Endothelial cell of umbilical vein (primary cell): ENCODE measurements at regions not wholly inside any gene's neighbourhood (a gene's known extent, or its start where the extent isn't known, plus 50 kb on each side); places are given as distances from the start of the nearest gene placed in this dataset.

ENCODE experiments used
- BruUV-seq: library from RNA; stranded (reverse); fragments of 400-500 nt; replicated peaks from 2 replicates; lab custom pipeline; 2021; lab: Mats Ljungman, UMichigan
- CTCF ChIA-PET: fragments of 300-600, 350-600 bp; sonication (Branson Sonifier 250); formaldehyde crosslinking; loops from one replicate; lab custom pipeline; 2021; ENCODE audit warnings: antibody characterized with exemption, inconsistent platforms; lab: Charles Lee
- POLR2A ChIA-PET: fragments of 300-600, 350-600 bp; sonication (Branson Sonifier 250); formaldehyde crosslinking; loops from one replicate; lab custom pipeline; 2021; ENCODE audit warnings: antibody characterized with exemption, inconsistent platforms; lab: Charles Lee
- DNase-seq: peaks from one replicate; pipeline ENCODE4 v3.0.0-alpha.2; 2011; ENCODE audit warnings: low read depth, low spot score
- FAIRE-seq: peaks from 2 replicates; lab custom pipeline; 2011; peaks lifted over from hg19 to GRCh38; lab: Jason Lieb, UNC
- H2AFZ ChIP-seq: 2 replicates; pipeline ENCODE4 v1.6.0; 2012; ENCODE audit warnings: low read depth, low read length, control low read depth, inconsistent platforms
- H3K27ac ChIP-seq: 2 replicates; pipeline ENCODE4 v1.5.1; 2011; ENCODE audit warnings: low read depth, mild to moderate bottlenecking, control low read depth, low read length, moderate library complexity; ENCODE audit not compliant: insufficient read depth
- H3K27me3 ChIP-seq, 2 experiments: 2 replicates each; pipeline versions ENCODE4 v1.6.0 to v1.6.1; 2011; ENCODE audit warnings: low read length in 2 of 2, mixed read lengths in 1 of 2; ENCODE audit not compliant: control insufficient read depth in 2 of 2, insufficient read depth in 2 of 2
- H3K36me3 ChIP-seq, 2 experiments: 2 replicates in 1 of 2; 3 replicates in 1 of 2; pipeline ENCODE4 v1.5.1; 2011; ENCODE audit warnings: low read length in 2 of 2, mild to moderate bottlenecking in 1 of 2, moderate library complexity in 1 of 2; ENCODE audit not compliant: control insufficient read depth in 2 of 2, insufficient read depth in 2 of 2; ENCODE audit errors: extremely low read depth in 1 of 2
- H3K4me1 ChIP-seq: 3 replicates; pipeline ENCODE4 v1.5.1; 2011; ENCODE audit warnings: mild to moderate bottlenecking, low read length; ENCODE audit not compliant: control insufficient read depth, insufficient read depth; ENCODE audit errors: extremely low read depth
- H3K4me2 ChIP-seq: 2 replicates; pipeline ENCODE4 v1.6.1; 2011; ENCODE audit warnings: low read length, control low read depth, mixed read lengths; ENCODE audit not compliant: insufficient read depth
- H3K4me3 ChIP-seq, 3 experiments: fragments of 200-600 bp in 1 of 3; sonication (generic), shearing (Covaris generic) in 1 of 3; replicated peaks in 1 of 3; 2 replicates each; pipeline ENCODE4 v1.5.1; 2011 to 2016; ENCODE audit warnings: control low read depth in 3 of 3, low read length in 3 of 3, mild to moderate bottlenecking in 2 of 3, inconsistent platforms in 1 of 3, low read depth in 1 of 3, moderate library complexity in 1 of 3; ENCODE audit not compliant: insufficient read depth in 1 of 3
- H3K79me2 ChIP-seq: 2 replicates; pipeline ENCODE4 v1.6.0; 2012; ENCODE audit warnings: low read length, inconsistent platforms; ENCODE audit not compliant: control insufficient read depth, insufficient read depth
- H3K9ac ChIP-seq: replicated peaks from 2 replicates; pipeline ENCODE3; 2011; ENCODE audit warnings: low read length, control low read depth; ENCODE audit not compliant: insufficient read depth; ENCODE audit errors: extremely low read depth
- H3K9me1 ChIP-seq: replicated peaks from 3 replicates; pipeline ENCODE4 v1.6.0; 2011; ENCODE audit warnings: mild to moderate bottlenecking, low read length; ENCODE audit not compliant: control insufficient read depth, insufficient read depth; ENCODE audit errors: extremely low read depth
- H3K9me3 ChIP-seq: replicated peaks from 2 replicates; pipeline ENCODE4 v1.5.1; 2012; ENCODE audit warnings: low read length, inconsistent platforms; ENCODE audit not compliant: control insufficient read depth, insufficient read depth
- H4K20me1 ChIP-seq: replicated peaks from 2 replicates; pipeline ENCODE3; 2011; ENCODE audit warnings: mild to moderate bottlenecking, low read length; ENCODE audit not compliant: control insufficient read depth, insufficient read depth; ENCODE audit errors: extremely low read depth
- EZH2 ChIP-seq: IDR thresholded peaks from 2 replicates; pipeline ENCODE4 v1.6.1; 2012; ENCODE audit warnings: borderline replicate concordance, low read depth, mild to moderate bottlenecking, moderate library complexity, low read length, inconsistent platforms; ENCODE audit not compliant: severe bottlenecking
- FOS ChIP-seq: IDR thresholded peaks from 2 replicates; pipeline ENCODE4 v1.6.1; 2011; ENCODE audit warnings: mild to moderate bottlenecking, low read length, moderate library complexity, borderline replicate concordance; ENCODE audit not compliant: insufficient read depth
- GATA2 ChIP-seq: IDR thresholded peaks from 2 replicates; pipeline ENCODE4 v1.7.0; 2011; ENCODE audit warnings: low read depth, mild to moderate bottlenecking, moderate library complexity, mixed read lengths, low read length; ENCODE audit not compliant: insufficient read length, insufficient read depth
- JUN ChIP-seq: IDR thresholded peaks from 2 replicates; pipeline ENCODE4 v1.6.1; 2011; ENCODE audit warnings: borderline replicate concordance, low read depth; ENCODE audit not compliant: insufficient read length, insufficient read depth
- MYC ChIP-seq: IDR thresholded peaks from one replicate; pipeline ENCODE4 v1.6.1; 2011; ENCODE audit warnings: mild to moderate bottlenecking, low read depth, low read length
- POLR2A ChIP-seq: IDR thresholded peaks from 2 replicates; pipeline ENCODE4 v1.6.1; 2012; ENCODE audit warnings: low read depth, mild to moderate bottlenecking, control low read depth, low read length
- POLR2AphosphoS5 ChIP-seq: IDR thresholded peaks from 2 replicates; pipeline ENCODE4 v1.6.1; 2012; ENCODE audit warnings: low read depth, mild to moderate bottlenecking, control low read depth, low read length, moderate library complexity; ENCODE audit not compliant: insufficient read depth
- dilution Hi-C: fragments of 300-500 bp; cut with MboI; formaldehyde crosslinking; loops from one replicate; pipeline ENCODE4 v1.15.0; 2019; ENCODE audit warnings: low sequenced_read_pairs; ENCODE audit not compliant: extremely low pct_ligation_motif_present
- intact Hi-C: fragments of 100-400 bp; cut with micrococcal nuclease; formaldehyde crosslinking; loops from one replicate; pipeline ENCODE4 v1.10.0; 2022
- TF ChIP-seq, protein P1 (sequence below): IDR thresholded peaks from 2 replicates; pipeline ENCODE4 v1.6.1; 2011; ENCODE audit not compliant: insufficient read depth, insufficient read length
- TF ChIP-seq, protein P2 (sequence below), 2 donors: IDR thresholded peaks; 1 replicate in 1 of 2; 2 replicates in 1 of 2; pipeline ENCODE4 v1.5.1; 2011; ENCODE audit warnings: low read length in 2 of 2, mild to moderate bottlenecking in 2 of 2, moderate library complexity in 2 of 2, control low read depth in 1 of 2, inconsistent platforms in 1 of 2, low read depth in 1 of 2; ENCODE audit not compliant: insufficient read depth in 1 of 2; ENCODE audit errors: extremely low read depth in 1 of 2

DNA sequence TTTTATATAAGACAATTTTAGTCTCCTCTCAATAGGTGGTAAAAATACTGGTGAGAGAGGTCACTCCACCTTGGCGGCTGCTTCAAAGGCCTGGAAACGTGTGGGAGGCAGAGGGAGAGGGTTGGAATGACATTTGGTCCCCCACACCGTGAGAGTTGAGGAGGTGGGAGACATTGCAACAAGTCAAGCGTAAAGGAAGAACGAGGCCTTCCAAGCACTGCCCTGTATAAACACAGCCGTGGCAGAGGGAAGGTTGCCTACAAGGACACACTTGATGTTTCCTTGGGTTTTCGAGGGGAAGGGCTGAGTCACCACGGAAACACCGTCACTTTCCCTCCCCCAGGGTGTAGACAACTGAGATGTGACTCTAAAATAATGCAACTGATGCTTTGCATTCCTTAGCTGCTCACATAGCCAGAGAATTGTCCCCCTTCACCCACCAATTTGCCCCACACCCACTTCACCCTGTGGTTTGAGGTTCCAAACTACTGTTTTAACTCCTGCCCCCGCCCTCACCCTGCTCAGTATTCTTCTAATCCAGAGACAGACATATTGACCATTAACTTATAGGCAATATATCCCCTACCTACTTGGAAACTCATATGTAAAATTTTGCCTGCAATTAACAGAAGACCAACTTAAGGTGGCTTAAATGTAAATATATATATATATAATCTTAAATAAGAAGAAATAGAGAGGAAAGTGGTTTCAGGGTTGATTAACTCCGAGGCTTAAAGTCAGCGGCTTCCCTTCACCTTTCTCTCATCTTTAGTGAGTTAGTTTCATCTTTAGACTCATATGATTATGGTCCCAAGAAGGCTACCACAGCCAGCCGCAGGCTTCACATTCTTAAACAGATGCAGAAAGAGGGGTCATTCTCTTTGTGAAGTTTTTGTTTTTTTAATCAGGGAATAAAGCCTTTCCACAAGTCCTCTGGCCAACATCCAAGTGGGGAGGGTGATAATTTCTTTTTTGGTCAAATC, 54.1 kb upstream of the BDNF start:
- H3K36me3 ChIP-seq = no peaks in the 10 kb centered on the region
- no peaks in the 10 kb centered on the region for H3K9me1 ChIP-seq
- intact Hi-C loops = no loop called here
- FAIRE-seq = no peak
- no peak overlapping the region for H3K27ac ChIP-seq
- peaks cover 0 to 4% of the 10 kb centered on the region in 2 experiments for H3K27me3 ChIP-seq
- TF ChIP-seq JUN = no peak
- TF ChIP-seq, protein P1, sequence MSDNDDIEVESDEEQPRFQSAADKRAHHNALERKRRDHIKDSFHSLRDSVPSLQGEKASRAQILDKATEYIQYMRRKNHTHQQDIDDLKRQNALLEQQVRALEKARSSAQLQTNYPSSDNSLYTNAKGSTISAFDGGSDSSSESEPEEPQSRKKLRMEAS = no peak
- TF ChIP-seq FOS = no peak
- no peak for TF ChIP-seq MYC
- TF ChIP-seq, protein P2, sequence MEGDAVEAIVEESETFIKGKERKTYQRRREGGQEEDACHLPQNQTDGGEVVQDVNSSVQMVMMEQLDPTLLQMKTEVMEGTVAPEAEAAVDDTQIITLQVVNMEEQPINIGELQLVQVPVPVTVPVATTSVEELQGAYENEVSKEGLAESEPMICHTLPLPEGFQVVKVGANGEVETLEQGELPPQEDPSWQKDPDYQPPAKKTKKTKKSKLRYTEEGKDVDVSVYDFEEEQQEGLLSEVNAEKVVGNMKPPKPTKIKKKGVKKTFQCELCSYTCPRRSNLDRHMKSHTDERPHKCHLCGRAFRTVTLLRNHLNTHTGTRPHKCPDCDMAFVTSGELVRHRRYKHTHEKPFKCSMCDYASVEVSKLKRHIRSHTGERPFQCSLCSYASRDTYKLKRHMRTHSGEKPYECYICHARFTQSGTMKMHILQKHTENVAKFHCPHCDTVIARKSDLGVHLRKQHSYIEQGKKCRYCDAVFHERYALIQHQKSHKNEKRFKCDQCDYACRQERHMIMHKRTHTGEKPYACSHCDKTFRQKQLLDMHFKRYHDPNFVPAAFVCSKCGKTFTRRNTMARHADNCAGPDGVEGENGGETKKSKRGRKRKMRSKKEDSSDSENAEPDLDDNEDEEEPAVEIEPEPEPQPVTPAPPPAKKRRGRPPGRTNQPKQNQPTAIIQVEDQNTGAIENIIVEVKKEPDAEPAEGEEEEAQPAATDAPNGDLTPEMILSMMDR (IDR thresholded peaks at IDR 0.05; ENCODE audit: extremely low read depth in 1 of 2, insufficient read depth in 1 of 2, low read depth in 1 of 2, low read length in 2 of 2) = no peak
- no peak for TF ChIP-seq GATA2
- no peak for TF ChIP-seq EZH2
- no peak for TF ChIP-seq POLR2A
- TF ChIP-seq POLR2AphosphoS5 = no peak
- H3K79me2 ChIP-seq = no peaks in the 10 kb centered on the region
- BruUV-seq = no TSS peak
- H3K4me2 ChIP-seq = no peak overlapping the region
- dilution Hi-C loops = no loop called here
- CTCF ChIA-PET = interaction anchor here (1.7 kb wide), 1 partner anchor 12 kb away, joined by 4 read pairs; no protein-coding TSS in a partner anchor
- H3K9ac ChIP-seq = no peak overlapping the region
- POLR2A ChIA-PET = no interaction called here
- H3K4me3 ChIP-seq = no peak overlapping the region
- DNase-seq = peak; percentile 19
- H4K20me1 ChIP-seq = no peaks in the 10 kb centered on the region
- no peaks in the 10 kb centered on the region for H3K9me3 ChIP-seq
- H2AFZ ChIP-seq = no peak overlapping the region
- H3K4me1 ChIP-seq = no peaks in the 10 kb centered on the region
